ENCODE measurements at regions not wholly inside any gene's neighbourhood (a gene's known extent, or its start where the extent isn't known, plus 50 kb on each side); places are given as distances from the start of the nearest gene placed in this dataset.

DNA sequence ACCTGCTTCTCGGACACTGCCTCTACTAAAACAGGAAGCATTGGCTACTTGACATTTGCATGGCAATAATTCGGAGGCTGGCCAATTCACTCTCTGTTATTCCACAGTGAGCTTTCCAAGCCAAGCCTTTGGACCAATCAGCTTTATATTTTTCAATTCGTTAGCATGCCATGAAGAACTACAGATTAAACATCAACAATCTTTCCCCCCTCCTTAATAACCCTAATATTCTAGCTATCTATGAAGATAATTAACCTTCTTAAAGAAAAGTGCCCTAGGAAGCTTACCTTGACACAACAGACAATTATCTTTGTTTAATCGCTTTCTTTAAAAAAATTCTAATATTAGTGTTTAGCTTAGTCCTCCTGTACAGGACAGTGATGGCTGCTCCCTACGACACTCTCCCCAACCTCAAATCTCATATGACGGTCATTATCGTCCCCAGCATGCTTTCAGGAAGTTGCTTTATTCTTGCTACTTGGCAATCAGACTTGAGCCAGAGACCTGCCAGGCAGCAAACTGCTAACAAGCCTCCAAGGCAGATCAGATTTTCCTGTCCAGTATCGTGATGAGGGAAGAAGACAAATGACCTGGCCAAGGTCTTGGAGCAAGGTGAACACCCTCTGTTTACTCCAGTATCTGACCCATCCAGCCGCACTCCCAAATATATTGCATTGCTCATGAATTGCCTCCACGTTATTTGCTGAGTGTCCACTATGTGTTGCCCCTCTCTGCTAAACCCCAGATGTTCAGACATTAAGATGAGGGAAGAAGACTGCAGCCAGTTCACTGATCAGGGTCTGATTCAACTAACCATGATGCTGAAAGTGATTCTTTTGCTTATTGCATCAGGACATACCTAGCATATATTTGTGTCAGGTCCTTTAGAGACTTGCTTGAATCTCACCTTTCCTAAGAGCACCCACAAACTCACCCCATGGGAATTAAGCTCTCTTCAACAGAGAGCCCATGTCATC lies 68.1 kb upstream of the LPP start:
- TF ChIP-seq CREM (IDR thresholded peaks at IDR 0.05; ENCODE audit: low read depth) (no peak), CTCF (IDR thresholded peaks at IDR 0.05 in 2 of 3, conservative IDR thresholded peaks at IDR 0.05 in 1 of 3; ENCODE audit: control insufficient read depth in 2 of 3, extremely low read depth in 1 of 3, insufficient read depth in 1 of 3, low read depth in 3 of 3, low read length in 3 of 3) (no peak), TARDBP (IDR thresholded peaks at IDR 0.05; ENCODE audit: borderline replicate concordance) (no peak), EZH2 (IDR thresholded peaks at IDR 0.05; ENCODE audit: borderline replicate concordance, control insufficient read depth, low read depth, low read length) (no peak), NFYB (IDR thresholded peaks at IDR 0.05; ENCODE audit: insufficient read depth, low read depth, low read length) (no peak), SPI1 (IDR thresholded peaks at IDR 0.05; ENCODE audit: borderline replicate concordance, insufficient read depth, low read depth, low read length) (no peak), ZNF24 (IDR thresholded peaks at IDR 0.05) (no peak)
- TF ChIP-seq, protein P1, sequence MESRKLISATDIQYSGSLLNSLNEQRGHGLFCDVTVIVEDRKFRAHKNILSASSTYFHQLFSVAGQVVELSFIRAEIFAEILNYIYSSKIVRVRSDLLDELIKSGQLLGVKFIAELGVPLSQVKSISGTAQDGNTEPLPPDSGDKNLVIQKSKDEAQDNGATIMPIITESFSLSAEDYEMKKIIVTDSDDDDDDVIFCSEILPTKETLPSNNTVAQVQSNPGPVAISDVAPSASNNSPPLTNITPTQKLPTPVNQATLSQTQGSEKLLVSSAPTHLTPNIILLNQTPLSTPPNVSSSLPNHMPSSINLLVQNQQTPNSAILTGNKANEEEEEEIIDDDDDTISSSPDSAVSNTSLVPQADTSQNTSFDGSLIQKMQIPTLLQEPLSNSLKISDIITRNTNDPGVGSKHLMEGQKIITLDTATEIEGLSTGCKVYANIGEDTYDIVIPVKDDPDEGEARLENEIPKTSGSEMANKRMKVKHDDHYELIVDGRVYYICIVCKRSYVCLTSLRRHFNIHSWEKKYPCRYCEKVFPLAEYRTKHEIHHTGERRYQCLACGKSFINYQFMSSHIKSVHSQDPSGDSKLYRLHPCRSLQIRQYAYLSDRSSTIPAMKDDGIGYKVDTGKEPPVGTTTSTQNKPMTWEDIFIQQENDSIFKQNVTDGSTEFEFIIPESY (IDR thresholded peaks at IDR 0.05): no peak
- TF ChIP-seq, protein P2, sequence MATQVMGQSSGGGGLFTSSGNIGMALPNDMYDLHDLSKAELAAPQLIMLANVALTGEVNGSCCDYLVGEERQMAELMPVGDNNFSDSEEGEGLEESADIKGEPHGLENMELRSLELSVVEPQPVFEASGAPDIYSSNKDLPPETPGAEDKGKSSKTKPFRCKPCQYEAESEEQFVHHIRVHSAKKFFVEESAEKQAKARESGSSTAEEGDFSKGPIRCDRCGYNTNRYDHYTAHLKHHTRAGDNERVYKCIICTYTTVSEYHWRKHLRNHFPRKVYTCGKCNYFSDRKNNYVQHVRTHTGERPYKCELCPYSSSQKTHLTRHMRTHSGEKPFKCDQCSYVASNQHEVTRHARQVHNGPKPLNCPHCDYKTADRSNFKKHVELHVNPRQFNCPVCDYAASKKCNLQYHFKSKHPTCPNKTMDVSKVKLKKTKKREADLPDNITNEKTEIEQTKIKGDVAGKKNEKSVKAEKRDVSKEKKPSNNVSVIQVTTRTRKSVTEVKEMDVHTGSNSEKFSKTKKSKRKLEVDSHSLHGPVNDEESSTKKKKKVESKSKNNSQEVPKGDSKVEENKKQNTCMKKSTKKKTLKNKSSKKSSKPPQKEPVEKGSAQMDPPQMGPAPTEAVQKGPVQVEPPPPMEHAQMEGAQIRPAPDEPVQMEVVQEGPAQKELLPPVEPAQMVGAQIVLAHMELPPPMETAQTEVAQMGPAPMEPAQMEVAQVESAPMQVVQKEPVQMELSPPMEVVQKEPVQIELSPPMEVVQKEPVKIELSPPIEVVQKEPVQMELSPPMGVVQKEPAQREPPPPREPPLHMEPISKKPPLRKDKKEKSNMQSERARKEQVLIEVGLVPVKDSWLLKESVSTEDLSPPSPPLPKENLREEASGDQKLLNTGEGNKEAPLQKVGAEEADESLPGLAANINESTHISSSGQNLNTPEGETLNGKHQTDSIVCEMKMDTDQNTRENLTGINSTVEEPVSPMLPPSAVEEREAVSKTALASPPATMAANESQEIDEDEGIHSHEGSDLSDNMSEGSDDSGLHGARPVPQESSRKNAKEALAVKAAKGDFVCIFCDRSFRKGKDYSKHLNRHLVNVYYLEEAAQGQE (IDR thresholded peaks at IDR 0.05; ENCODE audit: low read depth, low read length): no peak
- TF ChIP-seq, protein P3, sequence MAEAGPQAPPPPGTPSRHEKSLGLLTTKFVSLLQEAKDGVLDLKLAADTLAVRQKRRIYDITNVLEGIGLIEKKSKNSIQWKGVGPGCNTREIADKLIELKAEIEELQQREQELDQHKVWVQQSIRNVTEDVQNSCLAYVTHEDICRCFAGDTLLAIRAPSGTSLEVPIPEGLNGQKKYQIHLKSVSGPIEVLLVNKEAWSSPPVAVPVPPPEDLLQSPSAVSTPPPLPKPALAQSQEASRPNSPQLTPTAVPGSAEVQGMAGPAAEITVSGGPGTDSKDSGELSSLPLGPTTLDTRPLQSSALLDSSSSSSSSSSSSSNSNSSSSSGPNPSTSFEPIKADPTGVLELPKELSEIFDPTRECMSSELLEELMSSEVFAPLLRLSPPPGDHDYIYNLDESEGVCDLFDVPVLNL (IDR thresholded peaks at IDR 0.05; ENCODE audit: low read depth, low read length): no peak
